ENCODE measurements at regions not wholly inside any gene's neighbourhood (a gene's known extent, or its start where the extent isn't known, plus 50 kb on each side); places are given as distances from the start of the nearest gene placed in this dataset.
A peak's percentile ranks its signal among the peaks of the same experiment; 100 is the strongest.

DNA sequence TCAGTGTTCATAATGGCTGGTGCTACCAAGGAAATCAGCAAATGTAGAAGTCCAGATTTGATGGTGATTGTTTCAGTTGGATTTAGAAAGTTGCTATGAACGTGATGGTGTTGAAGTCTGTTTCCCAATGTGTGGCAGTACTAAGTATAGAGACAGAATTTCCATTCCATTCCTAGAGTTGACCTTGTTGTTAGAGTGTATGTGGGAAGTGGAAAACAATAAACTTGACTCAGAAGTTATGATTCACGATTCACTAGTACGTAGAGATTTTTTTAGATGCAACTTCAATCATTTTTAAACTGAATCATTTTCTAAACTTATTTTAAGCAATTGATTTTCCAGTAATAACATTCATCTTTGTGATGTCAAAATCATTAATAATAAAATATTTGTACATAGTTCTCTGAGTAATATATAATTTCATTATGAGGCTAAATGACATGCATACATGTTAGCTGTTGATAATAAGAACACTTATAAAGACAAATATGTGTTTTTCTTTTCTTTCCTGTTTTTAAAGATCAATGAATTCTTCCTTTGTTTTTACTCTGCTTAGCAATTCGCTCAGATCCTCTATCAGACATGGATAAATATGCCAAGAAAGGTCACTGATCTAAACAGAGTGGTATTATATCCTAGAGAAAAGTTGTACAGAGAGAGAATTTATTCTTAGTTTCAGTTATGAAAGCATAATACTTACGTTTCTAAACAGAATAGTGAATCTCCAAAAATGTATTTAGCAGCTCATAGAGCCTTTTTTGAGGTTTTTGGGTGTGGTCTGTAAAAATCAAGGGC, 108.8 kb upstream of the GPR149 start:
- no peak overlapping the region for H3K4me3 ChIP-seq (ENCODE audit: low read depth, low read length)
- peak; percentile 4 for DNase-seq (ENCODE audit: low read depth)

DNA sequence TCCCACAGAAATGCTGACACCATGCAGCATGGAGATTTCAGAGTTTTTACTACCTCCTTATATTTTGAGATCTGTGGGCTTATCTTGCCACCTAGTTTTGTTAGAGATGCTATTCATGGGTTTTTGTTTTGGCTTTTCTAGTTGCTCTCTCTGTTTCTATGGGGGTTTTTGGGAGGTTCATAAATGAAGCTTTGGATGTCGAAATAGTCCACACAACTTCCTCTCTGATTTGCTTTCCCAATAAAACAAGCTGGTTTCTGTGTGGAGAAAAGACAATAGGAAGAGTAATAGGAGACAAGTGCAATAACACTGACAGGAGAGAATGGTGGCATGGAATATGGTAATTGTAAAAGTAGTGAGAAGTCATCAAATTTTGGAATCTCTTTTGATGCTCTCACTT, 106.8 kb upstream of the GPR149 start:
- no peak for DNase-seq (ENCODE audit: low read depth)
- no peak overlapping the region for H3K4me3 ChIP-seq (ENCODE audit: low read depth, low read length)

DNA sequence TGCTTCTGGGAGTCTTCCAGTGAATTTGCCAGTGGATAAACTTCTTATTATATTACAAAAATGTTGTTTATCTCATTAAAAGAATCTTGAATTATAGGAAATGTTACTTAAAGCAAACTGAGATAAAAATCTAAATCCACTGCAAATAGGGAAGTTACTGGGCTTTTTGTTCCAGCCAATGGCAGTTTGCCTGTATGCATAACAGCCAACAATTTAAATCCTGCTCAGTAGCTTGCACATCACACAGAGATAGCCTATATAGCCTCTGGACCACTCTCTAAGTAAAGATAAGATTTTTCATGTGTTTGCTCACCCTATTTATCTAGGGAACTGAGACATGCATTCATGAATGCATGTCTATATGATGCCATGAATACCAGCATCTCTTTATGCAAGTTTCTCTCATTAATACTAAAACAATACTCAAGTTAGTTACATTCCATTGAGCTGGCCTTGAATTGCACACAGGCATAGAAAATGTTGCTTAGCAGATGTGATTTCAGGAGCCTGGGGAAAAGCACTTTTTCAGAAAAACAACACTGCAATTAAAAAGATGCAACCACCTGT, 92.1 kb upstream of the GPR149 start:
- no peak overlapping the region for H3K4me3 ChIP-seq (ENCODE audit: low read depth, low read length)
- DNase-seq (ENCODE audit: low read depth) = no peak

DNA sequence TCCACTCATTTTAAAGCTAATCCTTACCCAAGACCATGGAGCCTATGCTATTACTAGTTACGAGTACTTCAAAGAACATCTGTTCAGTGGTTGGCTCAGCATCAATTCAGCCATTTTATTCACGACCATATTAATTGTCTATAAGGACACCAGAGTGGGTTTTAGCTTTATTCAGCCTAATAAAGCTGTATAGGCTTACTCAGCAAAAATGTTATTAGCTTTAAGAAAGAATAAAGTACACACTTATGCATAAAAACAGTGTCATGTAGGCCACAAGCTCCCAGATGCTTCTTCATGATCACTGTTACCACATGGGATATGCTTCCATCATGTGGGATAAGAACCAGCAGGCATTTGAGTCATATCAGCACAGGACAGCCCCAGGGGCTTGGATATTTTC, 87.4 kb upstream of the GPR149 start:
- DNase-seq (ENCODE audit: low read depth) = no peak
- H3K4me3 ChIP-seq (ENCODE audit: low read depth, low read length) = no peak overlapping the region

DNA sequence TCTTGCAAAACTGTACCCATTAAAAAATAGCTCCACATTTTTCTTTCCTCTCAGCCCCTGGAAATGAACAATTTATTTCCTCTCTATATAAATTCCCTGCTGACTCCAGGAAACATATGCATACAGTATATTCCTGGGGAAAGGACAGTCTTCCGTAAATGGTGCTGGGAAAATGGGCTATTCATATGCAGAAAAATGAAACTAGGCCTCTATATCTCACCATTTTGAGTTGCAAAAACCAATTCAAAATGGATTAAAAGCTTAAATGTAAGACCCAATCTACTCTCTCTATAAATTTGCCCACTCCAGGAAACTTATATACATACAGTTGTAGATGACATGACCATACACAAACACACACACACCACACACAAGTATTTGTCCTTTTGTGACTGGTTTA, 85.9 kb upstream of the GPR149 start:
- no peak for DNase-seq (ENCODE audit: low read depth)
- H3K4me3 ChIP-seq (ENCODE audit: low read depth, low read length) = no peak overlapping the region

DNA sequence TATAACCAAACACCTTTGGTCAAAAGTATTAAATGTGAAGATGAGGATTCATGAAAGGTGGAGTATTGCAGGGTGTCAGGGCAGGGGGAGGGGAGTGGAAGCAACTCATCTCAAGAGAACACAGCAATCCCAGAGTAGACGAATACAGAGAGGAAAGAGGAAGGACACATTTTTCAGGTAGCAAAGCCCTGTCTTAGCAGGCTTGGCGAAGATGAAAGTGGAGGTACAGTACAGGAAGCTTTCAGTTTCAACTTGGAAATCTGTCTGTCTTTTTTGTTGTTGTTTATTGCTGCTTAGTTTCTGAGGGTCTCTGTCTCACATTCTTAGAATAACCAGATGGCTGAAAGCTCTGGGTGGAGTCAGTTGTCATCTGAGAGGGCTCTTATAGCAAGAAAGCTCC, 80.8 kb upstream of the GPR149 start:
- no peak overlapping the region for H3K4me3 ChIP-seq (ENCODE audit: low read depth, low read length)
- no peak for DNase-seq (ENCODE audit: low read depth)

DNA sequence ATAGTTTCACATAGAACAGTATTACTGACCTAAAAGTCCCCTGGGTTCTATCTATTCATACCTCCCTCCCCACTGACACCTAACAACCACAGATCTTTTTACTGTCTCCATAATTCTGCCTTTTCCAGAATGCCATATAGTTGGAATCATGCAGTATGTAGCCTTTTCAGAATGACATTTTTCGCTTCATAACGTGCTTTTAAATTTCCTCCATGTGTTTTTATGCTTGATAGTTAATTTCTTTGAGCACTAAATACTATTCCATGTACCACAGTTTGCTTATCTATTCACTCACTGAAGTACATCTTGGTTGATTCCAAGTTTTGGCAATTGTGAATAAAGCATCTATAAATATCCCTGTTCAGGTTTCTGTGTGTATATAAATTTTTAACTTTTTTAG, 77.7 kb upstream of the GPR149 start:
- no peak overlapping the region for H3K4me3 ChIP-seq (ENCODE audit: low read depth, low read length)
- no peak for DNase-seq (ENCODE audit: low read depth)

DNA sequence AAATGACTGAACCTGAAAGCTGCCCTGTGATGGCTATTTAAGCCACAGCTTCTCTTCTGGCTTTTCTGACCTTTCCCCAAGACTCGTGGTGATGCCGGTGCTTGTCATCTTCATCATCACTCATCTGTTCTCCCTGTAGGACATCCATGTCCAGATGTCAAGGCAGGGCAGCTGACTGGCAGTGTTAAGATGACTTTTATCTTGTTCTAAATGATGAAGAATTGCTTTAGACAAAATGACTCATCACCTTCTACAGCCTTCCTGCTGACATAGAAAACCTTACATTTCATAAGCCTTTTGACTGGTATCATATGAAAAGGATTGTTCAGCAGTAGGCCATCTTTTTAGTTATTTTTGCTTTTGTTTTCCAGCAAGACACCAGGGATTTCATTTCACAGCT, 67.0 kb upstream of the GPR149 start:
- H3K4me3 ChIP-seq (ENCODE audit: low read depth, low read length) = no peak overlapping the region
- DNase-seq (ENCODE audit: low read depth) = peak; percentile 5

DNA sequence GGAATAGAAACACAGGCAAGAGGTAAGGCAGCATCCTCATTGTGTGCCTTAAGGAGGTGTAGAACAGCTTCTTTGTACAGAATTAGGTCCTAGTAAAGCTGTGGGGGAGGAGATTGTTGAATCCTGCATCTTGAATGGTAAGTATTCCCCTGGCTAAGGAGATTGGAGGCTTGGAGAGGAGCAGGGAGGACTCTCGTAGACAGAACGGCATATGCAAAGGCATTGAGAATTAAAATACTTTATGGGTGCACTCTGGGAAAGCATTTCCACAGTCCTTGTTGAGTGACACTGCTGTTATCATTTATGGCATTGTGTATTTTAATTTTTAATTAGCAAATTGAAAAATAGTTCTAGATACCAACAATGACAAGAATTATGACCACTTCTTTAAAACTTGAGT, 66.5 kb upstream of the GPR149 start:
- no peak overlapping the region for H3K4me3 ChIP-seq (ENCODE audit: low read depth, low read length)
- DNase-seq (ENCODE audit: low read depth) = no peak

DNA sequence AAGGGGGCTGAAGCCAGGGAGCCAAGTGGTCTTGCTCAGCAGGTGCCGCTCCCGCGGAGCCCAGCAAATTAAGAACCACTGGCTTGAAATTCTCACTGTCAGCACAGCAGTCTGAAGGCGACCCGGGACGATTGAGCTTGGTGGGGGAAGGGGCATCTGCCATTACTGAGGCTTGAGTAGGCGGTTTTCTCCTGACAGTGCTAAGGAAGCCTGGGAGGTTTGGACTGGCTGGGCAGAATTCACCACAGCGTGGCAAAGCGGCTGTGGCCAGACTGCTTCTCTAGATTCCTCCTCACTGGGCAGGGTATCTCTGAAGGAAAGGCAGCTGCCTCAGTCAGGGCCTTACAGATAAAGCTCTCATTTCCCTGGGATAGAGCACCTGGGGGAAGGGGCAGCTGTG, 57.0 kb upstream of the GPR149 start:
- H3K4me3 ChIP-seq (ENCODE audit: low read depth, low read length) = no peak overlapping the region
- no peak for DNase-seq (ENCODE audit: low read depth)

DNA sequence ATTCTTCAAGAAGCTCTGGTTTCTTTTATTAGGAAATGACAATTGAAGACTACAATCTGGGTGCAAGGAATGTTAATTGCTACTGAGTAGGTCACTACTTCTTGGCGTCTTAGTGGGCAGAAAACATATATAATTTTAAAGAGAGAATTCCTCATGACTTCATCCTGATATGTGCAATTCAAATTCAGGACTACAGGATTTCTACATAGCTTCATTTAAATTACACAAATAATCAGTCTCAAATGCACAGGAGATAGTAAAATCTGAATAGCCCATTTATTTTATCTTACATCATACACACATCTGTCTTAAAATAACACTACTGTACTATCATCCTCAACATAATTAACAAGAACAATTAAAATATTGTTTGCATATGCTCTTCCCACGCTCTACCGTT, 52.5 kb upstream of the GPR149 start:
- no peak overlapping the region for H3K4me3 ChIP-seq (ENCODE audit: low read depth, low read length)
- DNase-seq (ENCODE audit: low read depth) = no peak

DNA sequence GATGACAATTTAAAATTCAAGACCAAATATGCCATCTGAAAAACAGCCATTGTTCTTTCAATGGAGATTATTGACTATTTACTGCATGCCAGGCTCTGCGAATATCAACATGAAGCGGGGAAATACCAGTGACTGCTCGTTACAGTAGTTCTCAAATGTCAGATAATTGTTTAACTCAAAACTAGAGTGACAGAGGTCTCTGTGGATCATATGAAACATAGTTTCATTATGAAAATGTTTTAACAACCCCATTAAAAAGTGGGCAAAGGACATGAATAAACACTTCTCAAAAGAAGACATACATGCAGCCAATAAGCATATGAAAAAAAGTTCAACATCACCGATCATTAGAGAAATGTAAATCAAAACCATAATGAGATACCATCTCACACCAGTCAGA, 50.0 kb upstream of the GPR149 start:
- no peak for DNase-seq (ENCODE audit: low read depth)
- H3K4me3 ChIP-seq (ENCODE audit: low read depth, low read length) = no peak overlapping the region
